GM12875 (cell line): ENCODE measurements at regions not wholly inside any gene's neighbourhood (a gene's known extent, or its start where the extent isn't known, plus 50 kb on each side); places are given as distances from the start of the nearest gene placed in this dataset.
"Not testable (repeated sequence)": the region's sequence is repeated elsewhere in the genome, so short reads cannot be mapped to it uniquely, and the experiment has no call there.

Experiments
- H3K4me3 ChIP-seq: one replicate; pipeline ENCODE4 v1.5.1; 2011; ENCODE audit warnings: low read depth, low read length, control low read depth
- CTCF ChIP-seq: IDR thresholded peaks from 2 replicates; pipeline ENCODE4 v1.5.1; 2011; ENCODE audit warnings: low read depth, mild to moderate bottlenecking, control low read depth, inconsistent platforms, low read length, moderate library complexity, borderline replicate concordance; ENCODE audit not compliant: insufficient read depth

GRCh38 chr6:103729658-103730057 is 1130.1 kb downstream of the HACE1 start:
- TF ChIP-seq CTCF = no peak
- H3K4me3 ChIP-seq = no peak overlapping the region

GRCh38 chr6:103723438-103724322 is 1136.0 kb downstream of the HACE1 start:
- TF ChIP-seq CTCF = no peak
- H3K4me3 ChIP-seq = no peak overlapping the region

GRCh38 chr6:103722683-103723082 is 1137.0 kb downstream of the HACE1 start:
- no peak for TF ChIP-seq CTCF
- H3K4me3 ChIP-seq = no peak overlapping the region

GRCh38 chr6:103721923-103722322 is 1137.8 kb downstream of the HACE1 start:
- no peak for TF ChIP-seq CTCF
- no peak overlapping the region for H3K4me3 ChIP-seq

GRCh38 chr6:103720393-103720792 is 1139.3 kb downstream of the HACE1 start:
- H3K4me3 ChIP-seq = no peak overlapping the region
- TF ChIP-seq CTCF = no peak

GRCh38 chr6:103719545-103719944 is 1140.2 kb downstream of the HACE1 start:
- TF ChIP-seq CTCF = no peak
- H3K4me3 ChIP-seq = no peak overlapping the region

GRCh38 chr6:103715269-103715668 is 1144.5 kb downstream of the HACE1 start:
- H3K4me3 ChIP-seq = no peak overlapping the region
- no peak for TF ChIP-seq CTCF

- not testable (repeated sequence) for H3K4me3 ChIP-seq
Measured at GRCh38 chr6:103709236-103709635, 1150.5 kb downstream of the HACE1 start.
